PC-3 (cell line): ENCODE measurements at regions not wholly inside any gene's neighbourhood (a gene's known extent, or its start where the extent isn't known, plus 50 kb on each side); places are given as distances from the start of the nearest gene placed in this dataset.

Experiments used
- ATAC-seq: fragments of 200-7000 bp; cut with Tn5 transposase; 2 replicates; pipeline ENCODE4 v1.9.1; 2020; ENCODE audit warnings: mild to moderate bottlenecking, moderate library complexity
- BruUV-seq: library from RNA; stranded (reverse); fragments of 400-500 nt; replicated peaks from 2 replicates; lab custom pipeline; 2021; lab: Mats Ljungman, UMichigan
- CTCF ChIA-PET: fragments of 300-600 bp; sonication (Branson Sonifier 250); formaldehyde crosslinking; loops from one replicate; lab custom pipeline; 2022; ENCODE audit warnings: antibody characterized with exemption; lab: Charles Lee
- POLR2A ChIA-PET: fragments of 300-600 bp; sonication (Branson Sonifier 250); formaldehyde crosslinking; loops from one replicate; lab custom pipeline; 2022; ENCODE audit warnings: antibody characterized with exemption; ENCODE audit not compliant: unreplicated experiment; lab: Charles Lee
- DNase-seq: peaks from one replicate; pipeline ENCODE4 v3.0.0-alpha.2; 2015
- H2AFZ ChIP-seq: fragments of 300-600 bp; sonication (generic); 2 replicates; pipeline ENCODE4 v1.6.0; 2016; ENCODE audit warnings: antibody characterized with exemption, low read length
- H3F3A ChIP-seq: fragments of 300-600 bp; sonication (generic); one replicate; pipeline ENCODE4 v1.6.0; 2017; ENCODE audit warnings: antibody characterized with exemption, low read length, control low read depth, mild to moderate bottlenecking; ENCODE audit not compliant: unreplicated experiment
- H3K27ac ChIP-seq: fragments of 300-600 bp; sonication (generic); 2 replicates; pipeline ENCODE4 v1.5.1; 2016; ENCODE audit warnings: mild to moderate bottlenecking, low read length
- H3K27me3 ChIP-seq: fragments of 300-600 bp; sonication (generic); 2 replicates; pipeline ENCODE4 v1.6.1; 2016; ENCODE audit warnings: low read length, mixed read lengths
- H3K36me3 ChIP-seq: fragments of 300-600 bp; sonication (generic); 2 replicates; pipeline ENCODE4 v1.6.1; 2016; ENCODE audit warnings: low read depth, mixed run types, low read length, mixed read lengths
- H3K4me1 ChIP-seq: fragments of 300-600 bp; sonication (generic); 2 replicates; pipeline ENCODE4 v1.5.1; 2016; ENCODE audit warnings: low read length; ENCODE audit not compliant: insufficient read depth
- H3K4me2 ChIP-seq: fragments of 300-600 bp; sonication (generic); 2 replicates; pipeline ENCODE4 v1.6.0; 2016; ENCODE audit warnings: low read length
- H3K4me3 ChIP-seq: fragments of 300-600 bp; sonication (generic); 2 replicates; pipeline ENCODE4 v1.5.1; 2016; ENCODE audit warnings: mild to moderate bottlenecking, low read length, mixed read lengths
- H3K79me2 ChIP-seq: fragments of 300-600 bp; sonication (generic); 2 replicates; pipeline ENCODE4 v1.6.1; 2017; ENCODE audit warnings: low read length, mixed read lengths
- H3K9ac ChIP-seq: fragments of 300-600 bp; sonication (generic); 2 replicates; pipeline ENCODE4 v1.6.0; 2016; ENCODE audit warnings: mild to moderate bottlenecking, low read length
- H3K9me2 ChIP-seq: fragments of 300-600 bp; sonication (generic); replicated peaks from 2 replicates; pipeline ENCODE4 v1.6.1; 2016; ENCODE audit warnings: mixed run types, low read length, mixed read lengths
- H3K9me3 ChIP-seq: fragments of 300-600 bp; sonication (generic); 2 replicates; pipeline ENCODE4 v1.6.1; 2016; ENCODE audit warnings: low read length, mixed read lengths
- H4K20me1 ChIP-seq: fragments of 300-600 bp; sonication (generic); 2 replicates; pipeline ENCODE4 v1.6.1; 2016; ENCODE audit warnings: low read length, mixed read lengths
- EZH2 ChIP-seq: fragments of 300-600 bp; sonication (generic); IDR thresholded peaks from one replicate; pipeline ENCODE4 v1.6.1; 2017; ENCODE audit warnings: antibody characterized with exemption, mild to moderate bottlenecking, low read length; ENCODE audit not compliant: unreplicated experiment
- EZH2phosphoT487 ChIP-seq: fragments of 300-600 bp; sonication (generic); IDR thresholded peaks from 2 replicates; pipeline ENCODE4 v1.6.1; 2018; ENCODE audit warnings: mild to moderate bottlenecking, antibody characterized with exemption, low read length, borderline replicate concordance
- intact Hi-C: fragments of 100-400 bp; cut with micrococcal nuclease; formaldehyde crosslinking; loops from 2 replicates; pipeline ENCODE4 v1.9.0; 2023
- TF ChIP-seq, protein P1 (sequence below): fragments of 300-600 bp; sonication (generic); conservative IDR thresholded peaks from 2 replicates; pipeline ENCODE4 v1.5.1; 2017; ENCODE audit warnings: antibody characterized with exemption, low read depth, mild to moderate bottlenecking, low read length

DNA sequence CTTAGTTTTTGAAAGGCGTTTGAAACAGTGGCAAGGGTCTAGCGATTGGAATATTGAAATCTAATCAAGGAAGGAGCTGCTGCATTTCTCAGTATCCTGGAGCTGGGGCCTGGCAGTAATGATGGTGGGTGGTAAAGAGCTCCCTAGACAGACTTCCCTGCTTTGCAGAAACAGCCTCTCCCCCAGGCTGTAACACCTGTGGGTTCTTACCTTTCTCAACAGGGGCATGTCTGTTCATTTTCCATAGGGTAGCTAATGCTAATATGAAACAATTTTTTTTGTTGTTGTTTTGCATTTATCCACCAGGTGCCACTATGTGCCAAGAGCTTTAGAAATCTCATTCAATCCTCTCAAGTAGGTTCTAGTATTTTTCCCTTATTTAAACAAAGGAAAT is 345.5 kb downstream of the REEP3 start:
- no peaks in the 10 kb centered on the region for H4K20me1 ChIP-seq
- no peaks in the 10 kb centered on the region for H3K9me2 ChIP-seq
- ChIA-PET CTCF (interaction anchor here (0.6 to 2.3 kb wide), 13 partner anchors 16 to 977 kb away, joined by 3 to 36 read pairs (median 3); no protein-coding TSS in a partner anchor), POLR2A (no interaction called here)
- DNase-seq, result peak; percentile 75
- no peaks in the 10 kb centered on the region for H3K9me3 ChIP-seq
- ATAC-seq, result peak; percentile 69
- no peak overlapping the region for H3K27ac ChIP-seq
- H3K27me3 ChIP-seq, result peaks cover 20% of the 10 kb centered on the region; the same call in 1 of the 2 replicates
- H2AFZ ChIP-seq, result peak overlapping the region; percentile 66; the same call in 1 of the 2 replicates
- no peak overlapping the region for H3K9ac ChIP-seq
- no peak overlapping the region for H3K4me3 ChIP-seq
- intact Hi-C loops, result loop anchor here (5.0 kb wide), 1 partner anchor 171 kb away; no protein-coding TSS in a partner anchor
- peak overlapping the region; percentile 80 for H3K4me2 ChIP-seq
- H3K36me3 ChIP-seq, result no peaks in the 10 kb centered on the region
- H3K4me1 ChIP-seq, result peaks cover 11% of the 10 kb centered on the region
- TF ChIP-seq, protein P1, sequence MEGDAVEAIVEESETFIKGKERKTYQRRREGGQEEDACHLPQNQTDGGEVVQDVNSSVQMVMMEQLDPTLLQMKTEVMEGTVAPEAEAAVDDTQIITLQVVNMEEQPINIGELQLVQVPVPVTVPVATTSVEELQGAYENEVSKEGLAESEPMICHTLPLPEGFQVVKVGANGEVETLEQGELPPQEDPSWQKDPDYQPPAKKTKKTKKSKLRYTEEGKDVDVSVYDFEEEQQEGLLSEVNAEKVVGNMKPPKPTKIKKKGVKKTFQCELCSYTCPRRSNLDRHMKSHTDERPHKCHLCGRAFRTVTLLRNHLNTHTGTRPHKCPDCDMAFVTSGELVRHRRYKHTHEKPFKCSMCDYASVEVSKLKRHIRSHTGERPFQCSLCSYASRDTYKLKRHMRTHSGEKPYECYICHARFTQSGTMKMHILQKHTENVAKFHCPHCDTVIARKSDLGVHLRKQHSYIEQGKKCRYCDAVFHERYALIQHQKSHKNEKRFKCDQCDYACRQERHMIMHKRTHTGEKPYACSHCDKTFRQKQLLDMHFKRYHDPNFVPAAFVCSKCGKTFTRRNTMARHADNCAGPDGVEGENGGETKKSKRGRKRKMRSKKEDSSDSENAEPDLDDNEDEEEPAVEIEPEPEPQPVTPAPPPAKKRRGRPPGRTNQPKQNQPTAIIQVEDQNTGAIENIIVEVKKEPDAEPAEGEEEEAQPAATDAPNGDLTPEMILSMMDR, result peak; percentile 61
- no peak for TF ChIP-seq EZH2
- TF ChIP-seq EZH2phosphoT487, result no peak
- no peaks in the 10 kb centered on the region for H3F3A ChIP-seq
- H3K79me2 ChIP-seq, result no peaks in the 10 kb centered on the region
- BruUV-seq, result no TSS peak

DNA sequence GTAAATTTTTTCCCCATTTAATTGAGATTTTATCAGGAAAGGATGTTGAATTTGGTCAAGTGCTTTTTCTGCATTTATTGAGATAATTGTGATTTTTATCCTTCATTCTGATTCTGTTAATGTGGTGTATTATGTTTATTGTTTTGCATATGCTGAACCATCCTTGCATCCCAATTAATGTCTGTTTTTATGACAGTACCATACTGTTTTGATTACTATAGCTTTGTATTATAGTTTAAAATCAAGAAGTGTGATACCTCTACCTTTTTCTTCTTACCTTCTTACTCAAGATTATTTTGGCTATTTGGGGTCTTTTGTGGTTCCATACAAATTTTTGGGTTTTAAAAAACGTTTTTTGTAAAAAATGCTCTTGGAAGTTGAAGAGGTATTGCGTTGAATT is 357.2 kb downstream of the REEP3 start:
- Histone ChIP-seq H3K4me3 (no peak overlapping the region), H3K27ac (no peak overlapping the region), H3K4me1 (no peaks in the 10 kb centered on the region), H2AFZ (no peak overlapping the region), H3K36me3 (no peaks in the 10 kb centered on the region), H3K79me2 (no peaks in the 10 kb centered on the region), H3F3A (no peaks in the 10 kb centered on the region), H3K9me3 (0 out of 2 replicates have a peak, but pooled peaks cover 5% of the 10 kb centered on the region), H3K9ac (no peak overlapping the region), H3K9me2 (no peaks in the 10 kb centered on the region), H3K4me2 (no peak overlapping the region), H3K27me3 (no peaks in the 10 kb centered on the region), H4K20me1 (no peaks in the 10 kb centered on the region)
- TF ChIP-seq EZH2phosphoT487 (no peak), EZH2 (no peak)
- TF ChIP-seq, protein P1, result no peak
- ATAC-seq (no peak), DNase-seq (no peak)
- intact Hi-C loops, result no loop called here
- ChIA-PET CTCF (no interaction called here), POLR2A (no interaction called here)
- BruUV-seq, result no TSS peak

DNA sequence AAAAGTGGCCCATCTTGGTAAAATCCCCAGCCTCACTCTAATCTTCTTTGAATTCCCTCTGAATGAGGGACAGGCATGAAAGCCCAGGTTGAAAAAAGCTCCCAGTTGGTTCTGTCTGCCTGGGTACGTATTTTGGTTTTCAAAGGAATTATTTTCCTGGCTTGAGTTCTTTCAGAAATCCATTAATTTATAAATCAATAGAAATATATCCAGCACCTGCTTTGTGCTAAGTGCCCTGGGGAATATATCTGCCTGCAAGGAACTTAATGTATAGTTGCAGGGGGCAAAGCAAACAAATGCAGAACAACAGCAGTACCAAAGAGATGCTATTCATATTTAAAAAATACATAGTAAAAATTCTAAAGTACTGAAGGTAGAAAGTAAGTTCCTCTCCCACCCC is 362.7 kb downstream of the REEP3 start:
- intact Hi-C loops, result no loop called here
- H2AFZ ChIP-seq, result no peak overlapping the region
- no peak overlapping the region for H3K9ac ChIP-seq
- ATAC-seq (no peak), DNase-seq (no peak)
- H3K9me2 ChIP-seq, result no peaks in the 10 kb centered on the region
- no peak for TF ChIP-seq EZH2
- TF ChIP-seq EZH2phosphoT487, result no peak
- TF ChIP-seq, protein P1, result no peak
- CTCF ChIA-PET, result no interaction called here
- H3K27me3 ChIP-seq, result no peaks in the 10 kb centered on the region
- POLR2A ChIA-PET, result no interaction called here
- no TSS peak for BruUV-seq
- no peaks in the 10 kb centered on the region for H4K20me1 ChIP-seq
- no peaks in the 10 kb centered on the region for H3K79me2 ChIP-seq
- no peak overlapping the region for H3K4me3 ChIP-seq
- H3K4me2 ChIP-seq, result no peak overlapping the region
- no peaks in the 10 kb centered on the region for H3F3A ChIP-seq
- H3K4me1 ChIP-seq, result peaks cover 14% of the 10 kb centered on the region
- H3K27ac ChIP-seq, result no peak overlapping the region
- no peaks in the 10 kb centered on the region for H3K9me3 ChIP-seq
- no peaks in the 10 kb centered on the region for H3K36me3 ChIP-seq
